ENCODE measurements at regions not wholly inside any gene's neighbourhood (a gene's known extent, or its start where the extent isn't known, plus 50 kb on each side); places are given as distances from the start of the nearest gene placed in this dataset.

- TF ChIP-seq SUZ12 (IDR thresholded peaks at IDR 0.05; ENCODE audit: extremely low read depth, insufficient read depth, insufficient read length), result no peak
- no peak for TF ChIP-seq ZNF274 (IDR thresholded peaks at IDR 0.05; ENCODE audit: low read depth, low read length)
Observed at GRCh38 chr16:26374279-26374925, 682.6 kb downstream of the HS3ST4 start.

Data from NT2/D1 (cell line).